ENCODE measurements at regions not wholly inside any gene's neighbourhood (a gene's known extent, or its start where the extent isn't known, plus 50 kb on each side); places are given as distances from the start of the nearest gene placed in this dataset.
"Not testable (repeated sequence)": the region's sequence is repeated elsewhere in the genome, so short reads cannot be mapped to it uniquely, and the experiment has no call there.

GRCh38 chr20:29031262-29031982, 2226.0 kb upstream of the DEFB115 start:
- not testable (repeated sequence) for DNase-seq (ENCODE audit: low spot score)

- not testable (repeated sequence) for DNase-seq (ENCODE audit: low spot score)
These were observed 2213.2 kb upstream of the DEFB115 start for GRCh38 chr20:29044239-29044638.

- DNase-seq (ENCODE audit: low spot score): not testable (repeated sequence)
These were observed 2207.4 kb upstream of the DEFB115 start for GRCh38 chr20:29050008-29050606.

GRCh38 chr20:29057866-29058484, 2199.5 kb upstream of the DEFB115 start:
- DNase-seq (ENCODE audit: low spot score): peak; percentile 1

- not testable (repeated sequence) for DNase-seq (ENCODE audit: low spot score)
These were observed 2195.0 kb upstream of the DEFB115 start for GRCh38 chr20:29062451-29062850.

- not testable (repeated sequence) for DNase-seq (ENCODE audit: low spot score)
These were observed 2191.1 kb upstream of the DEFB115 start for GRCh38 chr20:29066341-29066740.

GRCh38 chr20:29073640-29074039, 2183.8 kb upstream of the DEFB115 start:
- DNase-seq (ENCODE audit: low spot score): not testable (repeated sequence)

GRCh38 chr20:29079769-29080690, 2177.4 kb upstream of the DEFB115 start:
- DNase-seq (ENCODE audit: low spot score): peak; percentile 14

GRCh38 chr20:29081712-29082111, 2175.8 kb upstream of the DEFB115 start:
- not testable (repeated sequence) for DNase-seq (ENCODE audit: low spot score)

GRCh38 chr20:29085625-29086024, 2171.8 kb upstream of the DEFB115 start:
- no peak for DNase-seq (ENCODE audit: low spot score)

- not testable (repeated sequence) for DNase-seq (ENCODE audit: low spot score)
These were observed 2171.2 kb upstream of the DEFB115 start for GRCh38 chr20:29086145-29086718.

GRCh38 chr20:29086938-29087337, 2170.5 kb upstream of the DEFB115 start:
- no peak for DNase-seq (ENCODE audit: low spot score)

GRCh38 chr20:29087887-29088286, 2169.6 kb upstream of the DEFB115 start:
- not testable (repeated sequence) for DNase-seq (ENCODE audit: low spot score)

GRCh38 chr20:29088472-29088871, 2169.0 kb upstream of the DEFB115 start:
- DNase-seq (ENCODE audit: low spot score): not testable (repeated sequence)

GRCh38 chr20:29089409-29089808, 2168.1 kb upstream of the DEFB115 start:
- DNase-seq (ENCODE audit: low spot score): not testable (repeated sequence)

- DNase-seq (ENCODE audit: low spot score): not testable (repeated sequence)
These were observed 2163.5 kb upstream of the DEFB115 start for GRCh38 chr20:29093958-29094357.

- DNase-seq (ENCODE audit: low spot score): not testable (repeated sequence)
These were observed 2160.8 kb upstream of the DEFB115 start for GRCh38 chr20:29096695-29097094.

- not testable (repeated sequence) for DNase-seq (ENCODE audit: low spot score)
These were observed 2149.6 kb upstream of the DEFB115 start for GRCh38 chr20:29107884-29108283.

GRCh38 chr20:29109386-29109785, 2148.1 kb upstream of the DEFB115 start:
- not testable (repeated sequence) for DNase-seq (ENCODE audit: low spot score)

- DNase-seq (ENCODE audit: low spot score): not testable (repeated sequence)
These were observed 2142.4 kb upstream of the DEFB115 start for GRCh38 chr20:29115097-29115496.

- DNase-seq (ENCODE audit: low spot score): no peak
These were observed 2138.3 kb upstream of the DEFB115 start for GRCh38 chr20:29119141-29119540.
